IPS-20b (cell line): ENCODE measurements at regions not wholly inside any gene's neighbourhood (a gene's known extent, or its start where the extent isn't known, plus 50 kb on each side); places are given as distances from the start of the nearest gene placed in this dataset.

Experiments used
- H3K27ac ChIP-seq: one replicate; pipeline ENCODE4 v1.5.1; 2013; ENCODE audit warnings: low read length
- H3K27me3 ChIP-seq: 2 replicates; pipeline ENCODE4 v1.6.1; 2013; ENCODE audit warnings: mild to moderate bottlenecking, low read length, inconsistent platforms; ENCODE audit not compliant: insufficient read depth
- H3K36me3 ChIP-seq: 2 replicates; pipeline ENCODE4 v1.6.1; 2013; ENCODE audit warnings: low read depth, mild to moderate bottlenecking, inconsistent platforms, low read length, moderate library complexity; ENCODE audit not compliant: insufficient read depth
- H3K4me1 ChIP-seq: 2 replicates; pipeline ENCODE4 v1.6.1; 2013; ENCODE audit warnings: mild to moderate bottlenecking, control low read depth, inconsistent platforms, low read length, moderate library complexity; ENCODE audit not compliant: insufficient read depth
- H3K4me3 ChIP-seq: 2 replicates; pipeline ENCODE4 v1.5.1; 2013; ENCODE audit warnings: mild to moderate bottlenecking, low read length, inconsistent platforms
- H3K9ac ChIP-seq: 2 replicates; pipeline ENCODE4 v1.6.1; 2013; ENCODE audit warnings: low read depth, mild to moderate bottlenecking, inconsistent platforms, low read length, moderate library complexity
- H3K9me3 ChIP-seq: 2 replicates; pipeline ENCODE4 v1.6.1; 2013; ENCODE audit warnings: mild to moderate bottlenecking, low read depth, low read length, inconsistent platforms; ENCODE audit not compliant: insufficient read depth

DNA sequence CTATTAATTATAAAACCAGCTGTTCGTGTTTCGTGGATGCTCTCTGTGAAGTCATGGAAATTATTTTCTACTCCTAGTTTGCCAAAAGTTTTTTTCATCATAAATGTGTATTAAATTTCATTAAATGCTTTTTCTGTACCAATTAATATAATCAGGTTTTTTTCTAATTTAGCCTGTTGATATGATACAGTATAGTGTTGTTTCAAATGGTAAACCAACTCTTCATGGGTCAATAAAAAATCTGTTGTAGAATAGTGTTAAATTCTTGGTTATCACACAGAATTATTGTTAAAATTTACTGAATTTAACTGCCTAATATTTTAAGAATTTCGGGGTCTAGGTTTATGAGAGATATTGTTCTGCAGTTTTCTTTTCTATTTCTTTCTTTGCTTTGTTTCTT, 505.9 kb upstream of the MANEA start:
- Histone ChIP-seq H3K9ac (no peak overlapping the region), H3K27me3 (no peaks in the 10 kb centered on the region), H3K27ac (no peak overlapping the region), H3K4me1 (no peaks in the 10 kb centered on the region), H3K36me3 (no peaks in the 10 kb centered on the region), H3K4me3 (no peak overlapping the region), H3K9me3 (no peaks in the 10 kb centered on the region)

- no peaks in the 10 kb centered on the region for H3K9me3 ChIP-seq
- no peak overlapping the region for H3K27ac ChIP-seq
- H3K4me3 ChIP-seq, result no peak overlapping the region
- H3K4me1 ChIP-seq, result no peaks in the 10 kb centered on the region
- H3K36me3 ChIP-seq, result no peaks in the 10 kb centered on the region
- H3K9ac ChIP-seq, result no peak overlapping the region
- H3K27me3 ChIP-seq, result no peaks in the 10 kb centered on the region
These were observed 498.9 kb upstream of the MANEA start for GRCh38 chr6:95078457-95078856.

- H3K4me3 ChIP-seq, result no peak overlapping the region
- no peaks in the 10 kb centered on the region for H3K4me1 ChIP-seq
- no peaks in the 10 kb centered on the region for H3K27me3 ChIP-seq
- H3K9me3 ChIP-seq, result no peaks in the 10 kb centered on the region
- H3K36me3 ChIP-seq, result no peaks in the 10 kb centered on the region
- H3K9ac ChIP-seq, result no peak overlapping the region
- H3K27ac ChIP-seq, result no peak overlapping the region
These were observed 496.1 kb upstream of the MANEA start for GRCh38 chr6:95081231-95081630.

DNA sequence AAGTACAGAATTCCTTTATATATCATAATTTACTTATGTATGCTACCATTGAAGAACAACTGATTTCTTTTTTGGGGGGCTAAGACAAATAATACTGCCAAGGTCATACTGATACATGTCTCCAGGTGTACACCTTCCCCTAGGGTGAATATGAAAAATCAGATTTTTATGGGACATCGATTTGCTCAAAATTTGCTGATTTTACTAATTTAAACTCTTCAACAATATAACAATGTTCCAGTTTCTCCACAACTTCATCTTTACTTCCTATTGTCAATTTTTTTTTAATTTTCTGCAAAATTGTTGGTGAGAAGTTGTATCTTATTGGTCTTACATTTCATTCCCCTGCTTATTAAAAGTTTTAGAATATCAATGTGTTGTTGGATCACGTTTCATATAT, 495.4 kb upstream of the MANEA start:
- Histone ChIP-seq H3K4me3 (no peak overlapping the region), H3K27me3 (no peaks in the 10 kb centered on the region), H3K4me1 (no peaks in the 10 kb centered on the region), H3K27ac (no peak overlapping the region), H3K36me3 (no peaks in the 10 kb centered on the region), H3K9me3 (no peaks in the 10 kb centered on the region), H3K9ac (no peak overlapping the region)

DNA sequence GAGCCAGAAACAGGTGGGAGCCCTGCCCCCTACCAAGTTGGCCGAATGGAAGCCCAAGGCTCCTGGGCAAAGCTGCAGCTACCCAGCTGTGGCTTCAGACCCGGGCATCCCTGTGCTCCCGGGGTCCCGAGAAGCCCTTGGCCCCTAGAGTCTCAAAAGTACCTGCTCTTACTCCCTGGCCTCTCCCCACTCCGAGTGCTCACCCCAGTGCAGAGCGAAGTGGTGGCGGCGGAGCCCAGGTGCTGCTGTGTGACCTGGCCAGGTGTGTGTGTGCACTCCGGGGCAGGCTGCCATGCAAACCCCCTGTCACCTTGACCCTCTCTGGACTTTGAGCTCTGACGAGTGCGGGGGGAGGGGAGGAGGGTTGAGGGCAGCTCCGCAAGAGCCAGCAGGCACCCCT, 493.8 kb upstream of the MANEA start:
- Histone ChIP-seq H3K4me1 (no peaks in the 10 kb centered on the region), H3K4me3 (no peak overlapping the region)

GRCh38 chr6:95084867-95085266, 492.5 kb upstream of the MANEA start:
- no peak overlapping the region for H3K27ac ChIP-seq
- no peaks in the 10 kb centered on the region for H3K27me3 ChIP-seq
- no peak overlapping the region for H3K4me3 ChIP-seq
- no peaks in the 10 kb centered on the region for H3K9me3 ChIP-seq
- no peak overlapping the region for H3K9ac ChIP-seq
- H3K36me3 ChIP-seq, result no peaks in the 10 kb centered on the region
- no peaks in the 10 kb centered on the region for H3K4me1 ChIP-seq

More for the DNA sequence above, 493.8 kb upstream of the MANEA start:
- Histone ChIP-seq H3K27me3 (no peaks in the 10 kb centered on the region), H3K27ac (no peak overlapping the region), H3K9me3 (no peaks in the 10 kb centered on the region), H3K9ac (no peak overlapping the region), H3K36me3 (no peaks in the 10 kb centered on the region)

- H3K36me3 ChIP-seq, result no peaks in the 10 kb centered on the region
- no peak overlapping the region for H3K4me3 ChIP-seq
- H3K4me1 ChIP-seq, result no peaks in the 10 kb centered on the region
- no peaks in the 10 kb centered on the region for H3K9me3 ChIP-seq
- H3K27me3 ChIP-seq, result no peaks in the 10 kb centered on the region
- no peak overlapping the region for H3K27ac ChIP-seq
- no peak overlapping the region for H3K9ac ChIP-seq
These were observed 489.8 kb upstream of the MANEA start for GRCh38 chr6:95087394-95088097.

- H3K9ac ChIP-seq, result no peak overlapping the region
- H3K36me3 ChIP-seq, result no peaks in the 10 kb centered on the region
These were observed 485.4 kb upstream of the MANEA start for GRCh38 chr6:95091823-95092436.

DNA sequence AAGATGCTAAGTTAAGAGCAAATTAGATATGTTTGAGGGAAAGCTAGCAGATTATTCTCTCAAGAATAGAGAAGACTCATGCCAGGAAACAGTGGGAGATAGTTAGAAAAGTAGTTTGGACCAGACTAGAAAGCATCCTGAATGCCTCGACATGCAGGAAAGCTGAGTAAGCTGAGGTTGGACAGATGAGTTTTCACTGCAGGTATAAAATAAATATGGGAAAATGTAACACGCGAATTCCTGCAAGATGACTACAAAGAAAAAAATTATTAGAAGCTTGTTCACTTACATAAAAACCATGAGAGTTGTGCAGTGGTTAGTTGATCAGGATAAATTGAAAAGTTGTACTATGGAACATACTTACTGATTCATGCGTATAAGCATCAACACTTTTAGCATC, 484.2 kb upstream of the MANEA start:
- Histone ChIP-seq H3K9me3 (no peaks in the 10 kb centered on the region), H3K27me3 (no peaks in the 10 kb centered on the region), H3K9ac (no peak overlapping the region), H3K36me3 (no peaks in the 10 kb centered on the region), H3K4me1 (no peaks in the 10 kb centered on the region), H3K27ac (no peak overlapping the region), H3K4me3 (no peak overlapping the region)

More at GRCh38 chr6:95091823-95092436, 485.4 kb upstream of the MANEA start:
- H3K4me3 ChIP-seq, result no peak overlapping the region
- no peaks in the 10 kb centered on the region for H3K9me3 ChIP-seq
- no peaks in the 10 kb centered on the region for H3K27me3 ChIP-seq
- no peaks in the 10 kb centered on the region for H3K4me1 ChIP-seq
- H3K27ac ChIP-seq, result no peak overlapping the region

DNA sequence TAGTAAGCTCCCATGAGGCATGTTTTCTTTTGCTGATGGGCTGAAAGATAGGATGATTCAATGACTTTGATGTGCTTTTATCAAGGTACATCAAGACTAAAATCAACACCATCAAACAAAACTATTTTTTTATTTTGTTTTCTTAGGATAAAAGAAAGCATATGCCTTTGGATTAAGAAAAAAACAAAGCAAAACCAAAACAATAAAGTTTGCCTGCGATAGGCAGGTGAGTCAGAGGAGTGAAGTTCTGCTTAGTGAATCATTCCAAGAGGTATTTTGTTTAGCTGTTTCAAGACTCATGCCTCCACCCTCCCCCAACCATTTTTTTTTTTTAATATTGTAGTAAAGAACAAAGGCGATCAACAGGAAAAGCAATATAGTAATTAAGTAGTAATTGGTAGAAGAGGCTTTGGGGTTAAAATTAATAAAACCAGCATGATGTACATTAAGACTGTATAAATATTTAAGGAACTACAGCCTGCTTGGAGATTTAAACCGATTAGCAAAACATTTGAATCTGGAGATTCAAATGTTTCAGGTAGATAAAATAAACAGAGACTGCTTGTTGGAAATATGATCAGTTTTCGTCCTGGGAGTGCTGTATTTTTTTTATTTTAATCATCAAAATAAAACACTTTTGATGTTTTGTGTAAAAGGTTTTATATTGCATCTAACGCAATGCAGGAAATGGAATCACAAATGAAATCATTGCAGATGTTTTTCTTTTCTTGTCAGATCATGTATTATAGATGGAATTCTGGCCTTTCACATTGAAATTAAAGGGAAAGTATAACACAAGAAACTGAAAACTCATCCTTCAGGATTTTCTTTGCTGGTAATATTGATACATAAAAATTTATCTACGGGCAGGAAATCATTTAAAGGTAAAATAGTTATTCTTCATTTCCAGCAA, 482.3 kb upstream of the MANEA start:
- Histone ChIP-seq H3K9ac (no peak overlapping the region), H3K27ac (no peak overlapping the region), H3K9me3 (no peaks in the 10 kb centered on the region)

GRCh38 chr6:95095855-95096254, 481.5 kb upstream of the MANEA start:
- no peak overlapping the region for H3K9ac ChIP-seq
- H3K27me3 ChIP-seq, result no peaks in the 10 kb centered on the region
- H3K9me3 ChIP-seq, result no peaks in the 10 kb centered on the region
- H3K36me3 ChIP-seq, result no peaks in the 10 kb centered on the region
- no peak overlapping the region for H3K27ac ChIP-seq
- H3K4me3 ChIP-seq, result no peak overlapping the region
- no peaks in the 10 kb centered on the region for H3K4me1 ChIP-seq

More for the DNA sequence above, 482.3 kb upstream of the MANEA start:
- no peaks in the 10 kb centered on the region for H3K27me3 ChIP-seq
- H3K36me3 ChIP-seq, result no peaks in the 10 kb centered on the region
- H3K4me3 ChIP-seq, result no peak overlapping the region
- no peaks in the 10 kb centered on the region for H3K4me1 ChIP-seq
